Karpas-422 (cell line): ENCODE measurements at regions not wholly inside any gene's neighbourhood (a gene's known extent, or its start where the extent isn't known, plus 50 kb on each side); places are given as distances from the start of the nearest gene placed in this dataset.

Experiments used
- DNase-seq: peaks from one replicate; pipeline ENCODE4 v3.0.0-alpha.2; 2015
- H2AFZ ChIP-seq: fragments of 200-600 bp; sonication (generic); 2 replicates; pipeline ENCODE4 v1.6.1; 2014; ENCODE audit warnings: antibody characterized with exemption, low read length, mixed read lengths
- H3K27ac ChIP-seq: fragments of 200-600 bp; sonication (generic); 2 replicates; pipeline ENCODE4 v1.5.1; 2014; ENCODE audit warnings: mild to moderate bottlenecking, low read length, moderate library complexity
- H3K27me3 ChIP-seq: fragments of 200-600 bp; sonication (generic); 2 replicates; pipeline ENCODE4 v1.6.1; 2014; ENCODE audit warnings: low read length, mixed read lengths
- H3K36me3 ChIP-seq: fragments of 200-600 bp; sonication (generic); 2 replicates; pipeline ENCODE4 v1.6.1; 2014; ENCODE audit warnings: low read length, mixed read lengths; ENCODE audit not compliant: insufficient read depth
- H3K4me1 ChIP-seq: fragments of 200-600 bp; sonication (generic); 2 replicates; pipeline ENCODE4 v1.6.1; 2014; ENCODE audit warnings: mild to moderate bottlenecking, low read length, mixed read lengths
- H3K4me2 ChIP-seq: fragments of 200-600 bp; sonication (generic); 2 replicates; pipeline ENCODE4 v1.6.1; 2014; ENCODE audit warnings: low read length, low read depth, mild to moderate bottlenecking; ENCODE audit not compliant: poor library complexity, severe bottlenecking
- H3K4me3 ChIP-seq: fragments of 200-600 bp; sonication (generic); 2 replicates; pipeline ENCODE4 v1.5.1; 2014; ENCODE audit warnings: mild to moderate bottlenecking, antibody characterized with exemption, low read length, mixed read lengths
- H3K79me2 ChIP-seq: fragments of 200-600 bp; sonication (generic); 2 replicates; pipeline ENCODE4 v1.6.1; 2014; ENCODE audit warnings: mild to moderate bottlenecking, low read length, mixed read lengths
- H3K9ac ChIP-seq: fragments of 200-600 bp; sonication (generic); 2 replicates; pipeline ENCODE4 v1.6.0; 2014; ENCODE audit warnings: low read length
- H3K9me2 ChIP-seq: fragments of 200-600 bp; sonication (generic), shearing (Covaris generic); replicated peaks from 2 replicates; pipeline ENCODE4 v1.6.0; 2014; ENCODE audit warnings: mild to moderate bottlenecking, low read length, moderate library complexity; ENCODE audit not compliant: insufficient read depth
- H3K9me3 ChIP-seq: fragments of 300-700, 200-600 bp; sonication (generic); 2 replicates; pipeline ENCODE4 v1.6.1; 2014; ENCODE audit warnings: low read length, mixed read lengths
- H4K20me1 ChIP-seq: fragments of 200-600 bp; sonication (generic); 2 replicates; pipeline ENCODE4 v1.6.1; 2014; ENCODE audit warnings: mild to moderate bottlenecking, antibody characterized with exemption, low read length, low read depth; ENCODE audit not compliant: insufficient read depth

GRCh38 chr16:85519540-85520231, 93.4 kb upstream of the GSE1 start:
- Histone ChIP-seq H4K20me1 (no peaks in the 10 kb centered on the region), H3K79me2 (no peaks in the 10 kb centered on the region), H2AFZ (no peak overlapping the region), H3K9me3 (no peaks in the 10 kb centered on the region), H3K36me3 (no peaks in the 10 kb centered on the region), H3K27me3 (no peaks in the 10 kb centered on the region), H3K4me2 (no peak overlapping the region), H3K27ac (no peak overlapping the region), H3K4me3 (no peak overlapping the region), H3K9me2 (no peaks in the 10 kb centered on the region), H3K4me1 (peaks cover 3% of the 10 kb centered on the region; the same call in 1 of the 2 replicates), H3K9ac (no peak overlapping the region)
- no peak for DNase-seq

- H3K27me3 ChIP-seq = no peaks in the 10 kb centered on the region
- peaks cover 5% of the 10 kb centered on the region; the same call in 1 of the 2 replicates for H3K4me1 ChIP-seq
- no peak overlapping the region for H3K27ac ChIP-seq
- H2AFZ ChIP-seq = no peak overlapping the region
- no peak for DNase-seq
- no peaks in the 10 kb centered on the region for H3K79me2 ChIP-seq
- no peaks in the 10 kb centered on the region for H3K9me3 ChIP-seq
- no peak overlapping the region for H3K4me3 ChIP-seq
- H4K20me1 ChIP-seq = no peaks in the 10 kb centered on the region
- H3K9ac ChIP-seq = no peak overlapping the region
- H3K4me2 ChIP-seq = no peak overlapping the region
- H3K36me3 ChIP-seq = no peaks in the 10 kb centered on the region
- no peaks in the 10 kb centered on the region for H3K9me2 ChIP-seq
Observed at GRCh38 chr16:85520853-85521521, 92.1 kb upstream of the GSE1 start.

- no peak for DNase-seq
Observed at GRCh38 chr16:85521552-85522307, 91.4 kb upstream of the GSE1 start.

GRCh38 chr16:85522308-85522841, 90.7 kb upstream of the GSE1 start:
- no peak overlapping the region for H3K9ac ChIP-seq
- H3K4me2 ChIP-seq = no peak overlapping the region
- no peak for DNase-seq

More at GRCh38 chr16:85521552-85522307, 91.4 kb upstream of the GSE1 start:
- no peak overlapping the region for H2AFZ ChIP-seq
- no peak overlapping the region for H3K9ac ChIP-seq
- H4K20me1 ChIP-seq = no peaks in the 10 kb centered on the region
- peaks cover 5% of the 10 kb centered on the region; the same call in 1 of the 2 replicates for H3K4me1 ChIP-seq
- no peak overlapping the region for H3K4me2 ChIP-seq
- H3K36me3 ChIP-seq = no peaks in the 10 kb centered on the region
- H3K27ac ChIP-seq = no peak overlapping the region
- no peaks in the 10 kb centered on the region for H3K27me3 ChIP-seq
- H3K9me3 ChIP-seq = no peaks in the 10 kb centered on the region
- no peaks in the 10 kb centered on the region for H3K9me2 ChIP-seq
- no peak overlapping the region for H3K4me3 ChIP-seq
- no peaks in the 10 kb centered on the region for H3K79me2 ChIP-seq

GRCh38 chr16:85522842-85523601, 90.1 kb upstream of the GSE1 start:
- no peaks in the 10 kb centered on the region for H3K9me2 ChIP-seq
- H2AFZ ChIP-seq = no peak overlapping the region
- no peak overlapping the region for H3K9ac ChIP-seq
- no peak overlapping the region for H3K27ac ChIP-seq
- H3K36me3 ChIP-seq = no peaks in the 10 kb centered on the region
- H3K79me2 ChIP-seq = no peaks in the 10 kb centered on the region
- no peaks in the 10 kb centered on the region for H3K9me3 ChIP-seq
- no peak overlapping the region for H3K4me2 ChIP-seq
- no peaks in the 10 kb centered on the region for H3K27me3 ChIP-seq
- no peaks in the 10 kb centered on the region for H4K20me1 ChIP-seq
- no peak for DNase-seq
- H3K4me3 ChIP-seq = no peak overlapping the region
- H3K4me1 ChIP-seq = peaks cover 5% of the 10 kb centered on the region; the same call in 1 of the 2 replicates

More at GRCh38 chr16:85522308-85522841, 90.7 kb upstream of the GSE1 start:
- Histone ChIP-seq H3K27me3 (no peaks in the 10 kb centered on the region), H3K79me2 (no peaks in the 10 kb centered on the region), H3K9me2 (no peaks in the 10 kb centered on the region), H3K27ac (no peak overlapping the region), H3K4me3 (no peak overlapping the region), H3K36me3 (no peaks in the 10 kb centered on the region), H2AFZ (no peak overlapping the region), H4K20me1 (no peaks in the 10 kb centered on the region), H3K4me1 (peaks cover 5% of the 10 kb centered on the region; the same call in 1 of the 2 replicates), H3K9me3 (no peaks in the 10 kb centered on the region)

GRCh38 chr16:85523602-85524364, 89.3 kb upstream of the GSE1 start:
- no peak overlapping the region for H3K4me2 ChIP-seq
- peaks cover 5% of the 10 kb centered on the region; the same call in 1 of the 2 replicates for H3K4me1 ChIP-seq
- no peaks in the 10 kb centered on the region for H3K9me2 ChIP-seq
- H2AFZ ChIP-seq = no peak overlapping the region
- H3K27me3 ChIP-seq = no peaks in the 10 kb centered on the region
- no peaks in the 10 kb centered on the region for H3K9me3 ChIP-seq
- no peaks in the 10 kb centered on the region for H3K79me2 ChIP-seq
- DNase-seq = no peak
- no peak overlapping the region for H3K9ac ChIP-seq
- H3K4me3 ChIP-seq = no peak overlapping the region
- no peaks in the 10 kb centered on the region for H3K36me3 ChIP-seq
- no peak overlapping the region for H3K27ac ChIP-seq
- 0 out of 2 replicates have a peak, but pooled peaks cover 2% of the 10 kb centered on the region for H4K20me1 ChIP-seq

- H3K9me3 ChIP-seq = no peaks in the 10 kb centered on the region
- H2AFZ ChIP-seq = no peak overlapping the region
- no peak overlapping the region for H3K9ac ChIP-seq
- H4K20me1 ChIP-seq = 0 out of 2 replicates have a peak, but pooled peaks cover 3% of the 10 kb centered on the region
- no peaks in the 10 kb centered on the region for H3K79me2 ChIP-seq
- no peaks in the 10 kb centered on the region for H3K9me2 ChIP-seq
- no peak overlapping the region for H3K4me2 ChIP-seq
- no peak overlapping the region for H3K27ac ChIP-seq
- no peaks in the 10 kb centered on the region for H3K36me3 ChIP-seq
- no peak for DNase-seq
- no peaks in the 10 kb centered on the region for H3K27me3 ChIP-seq
- no peak overlapping the region for H3K4me3 ChIP-seq
- peaks cover 5% of the 10 kb centered on the region; the same call in 1 of the 2 replicates for H3K4me1 ChIP-seq
Observed at GRCh38 chr16:85524365-85524629, 88.8 kb upstream of the GSE1 start.
